GM19025 (cell line): ENCODE measurements at regions not wholly inside any gene's neighbourhood (a gene's known extent, or its start where the extent isn't known, plus 50 kb on each side); places are given as distances from the start of the nearest gene placed in this dataset.

Experiments used
- ATAC-seq: cut with Tn5 transposase; IDR thresholded peaks from one replicate; pipeline ENCODE4 v1.9.1; 2021; ENCODE audit warnings: mild to moderate bottlenecking, low read depth, moderate library complexity; ENCODE audit not compliant: unreplicated experiment

DNA sequence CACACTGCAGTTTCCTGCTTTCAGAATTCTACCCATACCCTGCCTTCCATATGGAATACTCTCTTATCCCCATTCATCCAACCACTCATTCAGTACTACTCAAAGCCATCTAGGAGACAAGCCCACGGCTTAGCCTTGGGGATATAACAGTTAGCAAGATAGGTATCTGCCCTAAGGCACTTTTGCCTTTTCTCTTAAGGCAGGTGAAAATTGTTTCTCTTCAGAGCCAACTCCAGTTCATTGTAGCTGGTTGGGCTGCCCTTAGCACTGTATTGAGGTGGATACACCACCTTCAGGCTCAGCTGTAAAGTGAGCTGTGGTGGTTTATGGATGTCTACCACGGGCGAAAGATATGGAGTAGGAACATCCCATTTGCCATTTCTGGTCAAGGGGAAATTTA is 729.7 kb upstream of the TBX3 start:
- ATAC-seq, result no peak

DNA sequence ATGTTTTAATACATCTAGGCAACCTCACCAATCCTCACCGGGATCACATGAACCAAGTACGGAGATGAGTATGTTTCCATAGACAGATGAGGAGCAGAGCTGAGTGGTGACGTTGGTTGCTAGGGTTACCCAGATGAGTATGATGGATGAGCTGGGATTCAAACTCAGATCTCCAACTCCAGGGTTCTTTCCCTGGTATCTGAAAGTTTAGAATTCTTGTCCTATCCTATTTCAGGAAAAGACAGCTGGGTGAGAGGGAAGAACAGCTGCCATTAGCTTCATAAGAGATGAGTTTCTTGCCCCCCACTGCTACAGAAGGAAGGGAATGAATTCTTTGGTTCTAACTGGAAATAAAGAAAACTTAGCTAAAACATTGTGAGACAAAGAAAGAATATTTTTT is 728.9 kb upstream of the TBX3 start:
- no peak for ATAC-seq

DNA sequence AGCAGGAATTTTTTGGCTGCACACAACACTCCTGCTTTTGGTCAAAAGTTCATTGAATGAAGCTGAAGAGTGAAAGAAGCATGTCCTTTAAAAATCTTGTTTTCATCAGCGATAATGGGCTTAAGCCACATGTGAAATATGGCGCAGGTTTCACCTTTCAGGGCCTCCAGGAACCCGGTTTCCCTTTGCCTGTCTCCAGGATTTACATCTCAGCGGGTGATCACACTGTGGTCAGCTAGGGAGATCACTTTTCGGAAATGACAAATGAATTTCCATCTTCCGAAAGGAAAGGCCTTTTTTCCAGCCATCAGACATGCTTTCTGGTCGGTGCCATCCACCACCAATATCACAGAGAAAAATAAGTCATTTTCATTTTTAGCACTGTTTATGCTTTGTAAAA is 727.1 kb upstream of the TBX3 start:
- ATAC-seq, result no peak

DNA sequence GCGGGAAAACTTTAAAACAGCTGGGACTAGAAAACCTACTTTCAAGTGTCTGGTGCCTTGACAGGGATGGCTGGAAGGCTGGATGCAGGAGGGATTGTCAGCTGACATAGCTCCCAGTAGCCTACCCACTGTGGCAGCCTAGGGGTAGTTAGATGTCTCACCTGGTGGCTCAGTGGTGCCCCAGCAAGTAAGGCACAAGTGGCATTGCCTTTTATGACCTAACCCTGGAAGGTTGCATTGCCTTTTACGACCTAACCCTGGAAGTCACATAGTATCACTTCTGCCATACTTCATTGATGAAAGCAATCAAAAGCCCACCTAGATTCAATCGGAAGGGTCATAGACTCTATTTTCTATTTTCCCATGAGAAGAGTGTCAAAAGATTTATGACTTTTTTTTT is 724.7 kb upstream of the TBX3 start:
- ATAC-seq, result no peak

DNA sequence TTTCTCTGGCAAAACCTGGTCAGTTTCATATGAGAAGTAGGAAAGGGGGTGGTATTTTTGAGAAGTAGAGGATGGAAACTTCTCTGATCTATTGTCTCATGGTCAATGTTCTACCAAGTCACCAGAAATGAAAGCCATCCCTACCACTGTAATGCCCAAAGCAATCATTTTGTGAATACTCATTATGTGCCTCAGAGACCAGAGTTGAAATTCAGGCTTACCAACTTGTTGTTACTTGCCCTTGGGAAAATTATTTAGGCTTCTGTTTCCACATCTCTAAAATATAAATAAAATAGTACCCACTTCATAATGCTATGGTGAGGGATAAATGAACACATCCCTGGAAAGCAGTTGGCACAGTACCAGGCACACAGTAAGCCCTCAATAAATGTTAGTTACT is 723.7 kb upstream of the TBX3 start:
- ATAC-seq, result no peak

DNA sequence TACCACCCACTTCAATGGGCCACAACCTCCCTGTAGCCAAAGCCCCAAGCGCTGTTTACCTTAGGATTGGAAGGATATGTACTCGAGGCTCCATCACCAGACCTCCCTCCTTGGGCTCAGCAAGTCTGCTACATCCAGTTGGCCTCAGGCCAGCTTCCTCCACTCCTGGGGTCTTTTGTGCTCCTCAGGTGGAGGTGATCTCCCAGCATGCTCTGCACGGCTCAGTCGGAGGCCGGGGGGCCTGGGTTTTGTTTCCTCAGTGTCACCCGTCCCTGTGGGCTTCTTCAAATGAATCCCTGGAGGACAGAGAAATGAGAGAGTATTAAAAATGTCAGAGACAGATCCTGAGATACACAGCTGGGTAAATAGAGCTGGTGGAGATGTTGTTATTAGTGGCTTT is 723.1 kb upstream of the TBX3 start:
- ATAC-seq, result no peak

DNA sequence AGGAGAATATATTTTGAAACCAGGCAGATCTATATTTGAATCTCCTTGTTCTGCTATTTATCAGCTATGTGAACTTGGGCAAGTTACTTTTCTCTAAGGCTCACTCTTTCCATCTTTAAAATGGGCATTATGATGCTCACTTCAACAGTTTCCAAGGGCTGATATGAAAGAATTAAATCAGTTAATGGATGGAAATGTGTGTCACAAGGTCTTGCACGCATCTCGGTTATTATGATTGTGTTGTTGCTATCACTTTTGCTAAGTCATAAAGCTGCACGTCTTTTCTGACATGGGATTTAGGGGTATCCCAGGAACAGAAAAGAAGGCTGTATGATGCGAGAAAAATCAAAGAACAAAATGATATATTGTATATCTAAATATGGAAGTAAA is 721.5 kb upstream of the TBX3 start:
- ATAC-seq, result no peak

DNA sequence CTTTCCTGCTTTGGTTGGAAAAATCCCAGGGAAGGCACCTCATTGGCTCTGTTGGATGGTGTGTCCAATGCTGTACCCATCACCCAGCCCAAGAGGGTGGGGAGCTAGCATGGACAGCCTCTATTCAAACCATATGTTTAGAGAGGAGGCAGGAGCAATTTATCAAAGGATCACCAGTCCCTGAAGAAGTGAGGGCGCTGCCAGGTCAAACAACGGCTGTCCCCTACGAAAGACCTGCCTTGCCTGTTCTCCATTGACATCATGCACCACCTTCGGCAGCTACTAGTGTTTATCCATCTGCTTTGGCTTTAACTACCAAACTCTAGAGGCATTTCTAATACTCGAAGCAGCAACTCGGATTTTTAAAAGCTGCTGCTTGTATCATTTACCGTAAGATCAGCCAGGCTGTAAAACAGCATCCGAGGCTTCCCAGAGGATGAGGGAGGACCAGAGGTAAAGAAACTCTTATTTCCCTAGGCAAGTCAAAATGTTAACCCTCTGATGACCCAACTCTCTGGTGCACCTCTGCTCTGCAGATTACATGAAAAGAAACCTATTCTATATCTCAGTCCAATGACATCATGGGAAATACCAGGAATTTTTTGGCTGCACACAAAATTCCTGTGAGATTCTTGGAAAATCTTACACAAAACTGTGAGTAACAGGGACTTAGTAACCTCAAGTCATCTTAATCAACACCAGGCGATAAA is 720.9 kb upstream of the TBX3 start:
- ATAC-seq, result no peak

DNA sequence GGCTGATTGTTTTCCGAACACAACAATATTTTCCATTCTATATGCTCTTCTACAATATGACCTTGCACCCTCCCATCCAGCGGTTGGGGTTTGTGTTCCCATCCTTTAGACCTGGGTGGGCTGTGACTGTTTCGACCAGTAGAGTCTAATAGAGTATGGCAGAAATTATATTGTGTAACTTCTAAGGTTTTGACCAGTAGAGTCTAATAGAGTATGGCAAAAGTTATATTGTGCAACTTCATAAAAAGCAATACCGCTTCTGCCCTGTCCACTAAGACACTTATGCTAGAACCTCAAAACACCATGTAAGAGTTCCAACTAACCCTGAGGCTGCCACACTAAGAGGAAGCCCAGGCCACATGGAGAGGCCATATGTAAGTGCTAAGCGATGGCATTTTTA is 719.7 kb upstream of the TBX3 start:
- ATAC-seq, result no peak

DNA sequence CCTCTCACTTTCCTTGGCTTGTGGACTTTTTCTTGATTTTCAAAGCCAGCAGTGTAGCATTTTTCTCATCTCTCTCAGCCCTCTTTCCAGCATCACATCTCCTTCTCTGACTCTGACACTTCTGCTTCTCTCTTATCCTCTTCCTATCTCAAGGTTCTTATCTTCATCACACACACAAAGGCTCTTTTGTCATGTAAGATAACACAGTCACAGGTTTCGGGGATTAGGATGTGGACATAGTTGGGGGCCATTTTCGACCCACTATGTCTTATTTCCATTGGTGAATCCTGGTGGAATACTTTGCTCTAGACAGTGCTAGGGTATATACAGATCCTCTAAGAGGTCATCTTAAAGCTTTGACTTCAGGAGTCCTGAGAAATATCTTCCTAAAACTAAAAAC is 719.3 kb upstream of the TBX3 start:
- no peak for ATAC-seq

DNA sequence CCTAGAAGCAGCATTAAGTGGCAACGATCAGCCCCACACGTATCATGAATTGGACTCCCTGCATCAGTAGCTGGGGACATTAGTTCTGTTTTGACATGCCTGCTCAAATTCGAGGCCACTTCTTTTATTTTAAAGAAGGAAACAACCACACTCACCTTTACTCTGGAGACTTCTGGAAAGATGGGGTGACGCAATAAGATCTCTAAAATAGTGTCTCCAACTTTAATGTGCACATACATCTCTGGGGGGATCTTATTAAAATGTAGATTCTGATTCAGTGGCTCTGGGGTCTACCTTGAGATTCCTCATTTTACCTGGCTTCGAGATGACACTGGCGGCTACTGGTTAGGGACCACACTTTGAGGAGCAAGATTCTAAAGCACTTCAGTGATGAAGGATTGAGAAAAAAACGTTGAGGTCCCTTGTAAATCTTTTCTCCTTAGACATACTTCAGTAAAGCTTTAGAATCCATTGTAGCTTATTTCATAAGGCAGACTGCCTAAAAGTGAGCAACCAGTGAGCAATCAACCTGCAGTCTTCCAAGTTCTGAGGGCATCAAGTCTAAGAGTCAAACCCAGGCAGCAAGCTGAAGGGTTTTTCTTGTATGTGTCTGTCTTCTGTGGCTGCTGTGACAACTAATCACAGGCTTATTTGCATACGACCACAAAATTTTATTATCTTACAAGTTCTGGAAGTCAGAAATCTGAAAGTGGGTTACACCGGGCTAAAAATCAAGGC is 718.6 kb upstream of the TBX3 start:
- ATAC-seq, result no peak

DNA sequence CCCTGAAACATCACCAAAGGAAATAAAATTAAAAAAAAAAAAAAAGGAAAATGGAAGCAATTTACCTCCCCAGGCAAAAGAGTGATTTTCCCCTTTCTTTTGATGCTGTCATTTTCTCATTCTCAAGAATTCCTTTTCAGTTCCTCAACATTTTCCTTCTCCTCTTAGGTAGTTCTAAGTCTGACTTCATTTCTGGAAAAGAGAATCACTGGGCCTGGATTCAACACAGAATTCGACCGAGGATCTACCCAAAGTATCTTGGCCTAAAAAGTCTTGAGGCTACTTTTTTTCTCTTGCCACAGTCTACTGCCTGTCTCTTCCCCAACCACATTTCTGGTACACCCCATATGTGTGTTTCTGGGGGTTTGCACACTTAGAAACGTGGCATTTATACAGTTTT is 717.8 kb upstream of the TBX3 start:
- ATAC-seq, result no peak

DNA sequence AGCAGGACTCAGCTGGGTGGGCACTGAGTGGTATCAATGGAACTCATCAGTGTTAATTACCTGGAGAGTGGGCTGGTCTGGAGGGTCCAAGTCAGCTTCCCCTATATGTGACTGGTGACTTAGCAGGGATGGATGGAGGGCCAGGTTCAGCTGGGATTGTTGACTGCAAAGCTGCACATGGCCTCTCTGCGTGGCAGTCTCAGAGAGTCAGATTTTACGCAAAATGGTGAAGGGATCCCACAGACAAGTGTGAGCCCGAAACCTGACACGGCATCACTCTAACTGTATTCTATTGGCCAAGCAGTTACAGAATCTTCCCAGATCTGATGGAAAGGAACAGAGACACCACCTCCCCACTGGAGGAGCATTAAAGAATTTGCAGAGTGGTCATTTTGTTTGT is 716.0 kb upstream of the TBX3 start:
- no peak for ATAC-seq

DNA sequence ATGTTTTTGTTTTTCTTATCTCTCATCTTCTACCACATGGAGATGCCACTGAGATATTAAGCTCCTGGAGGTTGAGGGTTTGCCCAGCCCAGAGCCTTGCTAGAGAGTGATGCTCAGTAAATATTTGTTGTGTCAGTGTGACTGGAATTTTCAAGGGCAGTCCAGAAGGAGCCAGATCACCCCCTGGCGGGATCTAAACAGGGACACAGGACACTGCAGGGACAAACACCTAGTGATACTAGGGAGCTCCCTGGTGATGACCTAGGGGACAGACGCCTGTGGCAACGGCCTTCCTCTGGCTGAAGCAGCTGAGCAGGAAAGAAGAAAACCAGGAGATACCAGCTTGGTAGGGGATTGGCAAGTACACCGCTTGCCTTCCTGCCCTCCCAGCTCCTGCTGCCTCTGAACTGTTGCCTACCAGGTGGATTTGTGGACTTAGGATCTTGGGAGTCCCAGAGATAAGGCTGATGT is 714.4 kb upstream of the TBX3 start:
- ATAC-seq, result no peak

DNA sequence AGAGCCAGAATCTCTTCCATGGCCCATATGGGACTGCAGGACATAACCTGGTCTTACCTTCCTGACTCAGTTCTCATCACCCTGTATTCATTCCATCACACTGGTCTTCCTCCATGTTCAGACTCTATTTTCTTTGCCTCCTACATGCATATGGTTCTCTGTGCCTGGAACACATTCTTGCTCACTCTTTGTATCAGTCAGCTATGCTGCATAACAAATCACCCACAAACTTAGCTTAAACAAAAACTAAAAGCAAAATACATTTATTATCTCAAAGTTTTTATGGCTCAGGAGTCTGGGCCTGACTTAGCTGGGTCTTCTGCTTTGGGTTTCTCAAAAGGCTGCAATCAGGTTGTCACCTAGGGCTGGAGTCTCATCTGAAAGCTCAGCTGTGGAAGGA is 712.6 kb upstream of the TBX3 start:
- ATAC-seq, result no peak

DNA sequence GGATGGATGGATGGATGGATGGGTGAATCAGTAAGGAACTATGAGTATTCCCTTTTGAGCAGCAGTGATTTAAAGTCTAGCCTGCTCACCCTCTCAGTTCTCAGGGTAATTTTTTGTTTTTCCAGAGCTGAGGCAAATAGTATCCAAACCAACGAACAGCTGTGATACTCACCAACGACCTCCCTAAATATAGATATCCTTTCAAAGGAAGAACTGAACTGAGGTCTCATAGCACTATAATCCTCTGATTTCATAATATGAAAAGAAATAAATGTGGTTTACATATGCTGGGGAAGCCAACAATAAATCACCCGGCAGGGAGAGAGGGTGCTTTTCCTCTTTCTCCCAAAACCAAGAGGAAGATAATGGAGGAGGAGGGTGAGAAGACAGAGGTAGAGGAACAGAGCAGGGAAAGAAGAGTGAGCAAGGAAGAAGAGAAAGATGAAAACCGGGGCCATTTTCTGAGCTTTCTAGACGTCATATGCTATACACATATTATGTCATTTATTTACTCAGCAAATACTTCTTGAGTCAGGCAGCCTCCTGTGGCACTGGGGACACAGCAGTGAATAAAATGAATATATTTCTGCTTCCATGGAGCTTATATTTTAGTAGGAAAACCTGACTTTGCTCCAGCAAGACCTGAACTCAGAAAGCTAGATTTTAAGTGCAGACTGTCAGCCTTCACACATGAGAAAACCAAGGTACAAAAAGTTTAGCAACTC is 710.7 kb upstream of the TBX3 start:
- no peak for ATAC-seq

DNA sequence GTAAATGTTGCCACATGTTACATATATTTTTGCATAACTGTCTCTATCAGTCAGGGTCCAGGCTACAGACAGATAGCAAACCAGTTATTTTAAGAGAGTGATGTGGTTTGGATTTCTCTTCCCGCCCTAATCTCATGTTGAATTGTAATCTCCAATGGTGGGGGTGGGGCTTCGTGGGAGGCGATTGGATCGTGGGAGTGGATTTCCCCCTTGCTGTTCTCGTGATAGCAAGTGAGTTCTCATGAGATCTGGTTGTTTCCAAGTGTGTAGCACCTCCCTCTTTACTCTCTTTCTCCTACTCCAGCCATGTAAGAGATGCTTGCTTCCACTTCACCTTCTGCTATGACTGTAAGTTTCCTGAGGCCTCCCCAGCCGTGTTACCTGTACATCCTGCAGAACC is 704.2 kb upstream of the TBX3 start:
- no peak for ATAC-seq

DNA sequence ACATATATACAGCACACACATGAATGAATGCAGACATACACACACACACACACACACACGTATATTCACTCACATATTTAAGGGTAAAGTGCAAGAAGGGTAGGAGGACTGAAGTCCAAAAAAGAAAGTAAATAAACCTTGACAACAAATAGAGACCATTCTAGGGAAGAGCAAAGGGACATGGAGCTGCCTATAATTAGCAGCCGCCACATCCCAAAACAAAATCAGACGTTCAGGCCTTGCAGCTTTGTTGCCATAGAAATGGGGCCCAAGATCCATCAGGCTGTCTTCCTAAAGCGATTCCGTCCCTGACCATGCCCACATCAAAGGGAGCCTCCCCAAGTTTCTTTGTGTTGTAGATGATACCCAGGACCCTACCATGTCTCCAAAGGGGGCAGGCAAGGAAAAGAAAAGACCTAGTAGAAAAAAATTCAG is 703.5 kb upstream of the TBX3 start:
- ATAC-seq, result no peak

DNA sequence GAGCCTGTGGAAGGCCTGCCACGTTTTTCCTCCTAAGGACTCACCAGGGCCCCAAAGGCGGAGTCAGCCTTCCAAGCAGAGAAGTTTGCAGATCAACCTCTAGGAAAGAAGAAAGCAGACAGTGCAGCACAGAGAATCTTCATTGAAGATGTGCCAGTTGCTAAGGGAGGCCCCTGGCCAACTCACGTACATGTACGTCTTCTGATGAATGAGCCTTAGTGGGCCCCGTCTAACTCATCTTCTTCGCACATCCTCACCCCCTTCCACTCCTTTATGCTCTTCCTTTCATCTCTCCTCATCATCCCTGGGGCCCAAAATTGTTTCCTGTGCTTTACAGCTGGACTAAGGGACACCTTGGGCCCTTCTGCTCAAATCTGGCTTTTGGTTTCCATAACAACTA is 703.0 kb upstream of the TBX3 start:
- no peak for ATAC-seq

DNA sequence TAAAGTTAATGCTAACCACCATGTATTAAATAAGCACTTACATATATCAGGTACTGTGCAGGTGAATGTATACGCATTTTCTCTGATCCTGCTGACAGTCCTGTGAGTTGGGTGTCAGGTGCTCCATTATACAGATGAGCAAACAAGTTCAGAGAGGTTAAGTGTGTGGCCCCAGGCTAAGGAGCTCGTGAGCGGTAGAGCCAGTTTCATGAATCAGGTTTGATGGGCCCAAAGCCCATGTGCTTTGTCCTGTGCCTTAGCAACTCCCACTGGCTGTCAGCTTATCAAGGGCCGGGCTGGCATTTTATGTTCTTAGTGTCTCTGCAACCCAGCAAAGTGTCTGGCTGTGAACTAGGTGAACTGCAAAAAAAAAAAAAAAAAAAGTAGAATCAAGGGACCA is 701.2 kb upstream of the TBX3 start:
- ATAC-seq, result no peak

DNA sequence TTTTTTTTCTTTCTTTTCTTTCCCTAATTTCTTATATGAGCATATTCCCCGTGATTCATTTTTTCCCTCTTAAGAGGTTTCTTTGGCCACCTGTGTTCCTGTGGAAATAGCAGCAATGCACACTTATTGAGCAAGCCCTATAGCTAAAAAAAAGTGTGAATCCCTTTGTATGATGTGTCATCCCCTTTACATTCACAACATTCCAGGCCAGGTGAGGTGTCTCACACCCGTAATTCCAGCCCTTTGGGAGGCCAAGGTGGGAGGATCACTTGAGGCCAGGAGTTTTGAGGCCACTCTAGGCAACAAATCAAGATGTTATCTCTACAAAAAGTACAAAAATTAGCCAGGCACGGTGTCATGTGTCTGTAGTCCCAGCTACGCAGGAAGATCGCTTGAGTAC is 700.4 kb upstream of the TBX3 start:
- ATAC-seq, result no peak

DNA sequence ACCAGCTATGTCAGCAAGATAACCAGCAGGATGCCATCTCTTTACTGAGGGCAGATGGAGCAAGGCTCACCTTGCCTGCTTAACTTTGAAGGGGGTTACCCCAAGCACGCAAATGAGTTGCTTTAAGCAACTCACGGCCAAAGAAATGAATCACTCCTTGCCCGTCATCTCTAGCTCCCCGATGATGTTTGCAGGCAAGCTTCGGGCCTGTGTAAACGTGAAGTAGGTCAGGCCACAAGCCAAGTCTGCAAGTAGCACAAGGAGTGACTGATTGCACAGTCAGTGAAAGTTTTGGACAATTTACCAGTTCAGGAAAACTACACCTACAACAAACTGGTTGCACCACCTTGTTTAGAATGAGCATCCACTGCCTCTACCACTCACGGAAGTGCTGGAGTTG is 699.7 kb upstream of the TBX3 start:
- ATAC-seq, result no peak
